GM13977 (cell line): ENCODE measurements at regions not wholly inside any gene's neighbourhood (a gene's known extent, or its start where the extent isn't known, plus 50 kb on each side); places are given as distances from the start of the nearest gene placed in this dataset.

Source experiments
- DNase-seq: peaks from one replicate; pipeline ENCODE4 v3.0.0; 2012; ENCODE audit warnings: low spot score
- CTCF ChIP-seq: IDR thresholded peaks from 2 replicates; pipeline ENCODE4 v1.5.1; 2012; ENCODE audit warnings: mild to moderate bottlenecking, control low read depth; ENCODE audit not compliant: insufficient read depth; ENCODE audit errors: extremely low read depth, missing control alignments
- in situ Hi-C: fragments of 300-500 bp; cut with MboI; formaldehyde crosslinking; loops from one replicate; pipeline ENCODE4 v1.12.0; 2022; ENCODE audit warnings: low sequenced_read_pairs, low pct_unique_long_range_greater_than_20kb, mixed read lengths, inconsistent platforms; ENCODE audit not compliant: unreplicated experiment

GRCh38 chr4:155005395-155006090, 202.9 kb upstream of the NPY2R start:
- in situ Hi-C loops, result no loop called here
- TF ChIP-seq CTCF, result no peak
- DNase-seq, result no peak

DNA sequence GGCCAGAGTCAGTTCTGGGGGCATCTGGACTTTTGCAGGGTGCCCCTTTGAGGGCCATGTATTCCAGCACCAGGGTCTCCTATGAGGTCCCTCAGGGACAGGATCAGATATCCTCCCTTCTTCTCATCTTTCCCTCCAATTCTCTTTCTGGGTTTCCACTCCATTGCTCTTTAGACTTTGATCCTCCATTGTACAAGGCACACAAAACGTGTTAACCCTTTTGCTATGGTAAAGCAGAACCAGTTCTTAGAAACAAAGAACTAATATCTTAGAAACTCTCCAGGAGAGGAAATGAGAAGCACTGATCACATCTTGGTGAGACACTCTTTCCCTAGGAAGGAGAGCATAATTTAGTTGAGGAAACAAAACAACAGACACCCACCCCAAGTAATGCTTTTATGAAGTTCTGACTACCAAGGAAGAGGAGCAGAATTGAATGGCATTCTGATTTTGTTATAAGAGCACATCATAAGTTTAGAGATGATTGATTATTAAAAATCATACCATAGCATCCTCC, 200.7 kb upstream of the NPY2R start:
- TF ChIP-seq CTCF, result no peak
- in situ Hi-C loops, result no loop called here
- DNase-seq, result no peak

- no peak for DNase-seq
- no peak for TF ChIP-seq CTCF
- in situ Hi-C loops, result no loop called here
These were observed 200.0 kb upstream of the NPY2R start for GRCh38 chr4:155008389-155008788.

- no peak for TF ChIP-seq CTCF
- in situ Hi-C loops, result no loop called here
- DNase-seq, result no peak
These were observed 199.1 kb upstream of the NPY2R start for GRCh38 chr4:155009288-155009687.

- in situ Hi-C loops, result no loop called here
- DNase-seq, result no peak
- TF ChIP-seq CTCF, result no peak
These were observed 198.1 kb upstream of the NPY2R start for GRCh38 chr4:155010376-155010775.

GRCh38 chr4:155011163-155011780, 197.2 kb upstream of the NPY2R start:
- in situ Hi-C loops, result no loop called here
- no peak for DNase-seq

More at GRCh38 chr4:155011163-155011780, 197.2 kb upstream of the NPY2R start:
- TF ChIP-seq CTCF, result no peak
